Mesenchymal stem cell (in vitro differentiated cells and primary cell): ENCODE measurements at regions not wholly inside any gene's neighbourhood (a gene's known extent, or its start where the extent isn't known, plus 50 kb on each side); places are given as distances from the start of the nearest gene placed in this dataset.

Experiments used
- DNase-seq: peaks from one replicate; pipeline ENCODE4 v3.0.0-alpha.2; 2013
- H2AFZ ChIP-seq: one replicate; pipeline ENCODE4 v1.6.1; 2013; ENCODE audit warnings: low read depth, mild to moderate bottlenecking, control low read depth, inconsistent platforms, low read length, moderate library complexity
- H2AK5ac ChIP-seq: 2 replicates; pipeline ENCODE4 v1.6.1; 2013; ENCODE audit warnings: low read length, moderate library complexity, mild to moderate bottlenecking, inconsistent platforms; ENCODE audit not compliant: severe bottlenecking
- H2BK120ac ChIP-seq: one replicate; pipeline ENCODE4 v1.6.1; 2013; ENCODE audit warnings: low read depth, mild to moderate bottlenecking, inconsistent platforms, low read length, moderate library complexity
- H2BK12ac ChIP-seq, 2 experiments: one replicate each; pipeline ENCODE4 v1.6.1; 2013; ENCODE audit warnings: inconsistent platforms in 2 of 2, low read length in 2 of 2, mild to moderate bottlenecking in 2 of 2, moderate library complexity in 2 of 2, control low read depth in 1 of 2
- H2BK15ac ChIP-seq: one replicate; pipeline ENCODE4 v1.6.1; 2013; ENCODE audit warnings: mild to moderate bottlenecking, low read depth, inconsistent platforms; ENCODE audit not compliant: poor library complexity, severe bottlenecking
- H2BK5ac ChIP-seq: 2 replicates; pipeline ENCODE4 v1.6.1; 2013; ENCODE audit warnings: low read depth, mild to moderate bottlenecking, low read length, control low read depth, inconsistent platforms; ENCODE audit not compliant: poor library complexity, severe bottlenecking
- H3K14ac ChIP-seq, 2 experiments: one replicate each; pipeline ENCODE4 v1.6.1; 2013; ENCODE audit warnings: inconsistent platforms in 2 of 2, low read length in 2 of 2, control low read depth in 1 of 2, mild to moderate bottlenecking in 1 of 2, moderate library complexity in 1 of 2
- H3K18ac ChIP-seq, 2 experiments: one replicate each; pipeline ENCODE4 v1.6.1; 2013; ENCODE audit warnings: inconsistent platforms in 2 of 2, low read length in 2 of 2, control low read depth in 1 of 2, low read depth in 1 of 2, mild to moderate bottlenecking in 1 of 2
- H3K23ac ChIP-seq, 2 experiments: one replicate each; pipeline ENCODE4 v1.6.1; 2013; ENCODE audit warnings: inconsistent platforms in 2 of 2, low read length in 2 of 2, mild to moderate bottlenecking in 2 of 2, moderate library complexity in 2 of 2, control low read depth in 1 of 2
- H3K27ac ChIP-seq: 2 replicates; pipeline ENCODE4 v1.5.1; 2013; ENCODE audit warnings: mild to moderate bottlenecking, moderate library complexity, low read length, control low read depth, inconsistent platforms; ENCODE audit not compliant: poor library complexity, severe bottlenecking
- H3K27me3 ChIP-seq, 2 experiments: 2 replicates each; pipeline versions ENCODE4 v1.6.1 to v1.7.0; 2013; ENCODE audit warnings: low read length in 2 of 2, mild to moderate bottlenecking in 2 of 2, moderate library complexity in 2 of 2, control low read depth in 1 of 2, inconsistent platforms in 1 of 2; ENCODE audit not compliant: control insufficient read depth in 1 of 2, insufficient read depth in 1 of 2
- H3K36me3 ChIP-seq, 2 experiments: 2 replicates each; pipeline versions ENCODE4 v1.6.1 to v1.7.0; 2013; ENCODE audit warnings: low read length in 2 of 2, control low read depth in 1 of 2, inconsistent platforms in 1 of 2, low read depth in 1 of 2, mild to moderate bottlenecking in 1 of 2; ENCODE audit not compliant: insufficient read depth in 2 of 2, control insufficient read depth in 1 of 2
- H3K4ac ChIP-seq, 2 experiments: one replicate each; pipeline ENCODE4 v1.6.1; 2013; ENCODE audit warnings: inconsistent platforms in 2 of 2, low read length in 2 of 2, mild to moderate bottlenecking in 2 of 2, moderate library complexity in 2 of 2, control low read depth in 1 of 2, low read depth in 1 of 2
- H3K4me1 ChIP-seq: 2 replicates; pipeline ENCODE4 v1.6.1; 2013; ENCODE audit warnings: low read depth, low read length, control low read depth; ENCODE audit not compliant: control insufficient read depth, insufficient read depth
- H3K4me2 ChIP-seq: 2 replicates; pipeline ENCODE4 v1.6.1; 2013; ENCODE audit warnings: low read length, mild to moderate bottlenecking, inconsistent platforms; ENCODE audit not compliant: poor library complexity, severe bottlenecking
- H3K4me3 ChIP-seq, 2 experiments: 2 replicates each; pipeline versions ENCODE4 v1.5.1 to v1.7.0; 2013; ENCODE audit warnings: low read length in 2 of 2, mild to moderate bottlenecking in 2 of 2, control low read depth in 1 of 2, low read depth in 1 of 2; ENCODE audit not compliant: insufficient read depth in 1 of 2
- H3K79me1 ChIP-seq: replicated peaks from 2 replicates; pipeline ENCODE4 v1.6.1; 2013; ENCODE audit warnings: mild to moderate bottlenecking, control low read depth, low read length, inconsistent platforms; ENCODE audit not compliant: poor library complexity, severe bottlenecking
- H3K9ac ChIP-seq: 2 replicates; pipeline ENCODE4 v1.7.0; 2013; ENCODE audit warnings: mild to moderate bottlenecking, low read length, moderate library complexity
- H3K9me3 ChIP-seq: 2 replicates; pipeline ENCODE4 v1.7.0; 2013; ENCODE audit warnings: mild to moderate bottlenecking, low read length; ENCODE audit not compliant: control insufficient read depth
- H4K8ac ChIP-seq: one replicate; pipeline ENCODE4 v1.6.1; 2013; ENCODE audit warnings: inconsistent platforms, mild to moderate bottlenecking, low read length, moderate library complexity
- H4K91ac ChIP-seq: one replicate; pipeline ENCODE4 v1.6.1; 2013; ENCODE audit warnings: mild to moderate bottlenecking, low read length, inconsistent platforms
- WGBS: methylation state at CpG from one replicate; pipeline ENCODE4 v1.1.7; 2013; ENCODE audit warnings: mixed read lengths; 5-methylcytosine and 5-hydroxymethylcytosine counted together

DNA sequence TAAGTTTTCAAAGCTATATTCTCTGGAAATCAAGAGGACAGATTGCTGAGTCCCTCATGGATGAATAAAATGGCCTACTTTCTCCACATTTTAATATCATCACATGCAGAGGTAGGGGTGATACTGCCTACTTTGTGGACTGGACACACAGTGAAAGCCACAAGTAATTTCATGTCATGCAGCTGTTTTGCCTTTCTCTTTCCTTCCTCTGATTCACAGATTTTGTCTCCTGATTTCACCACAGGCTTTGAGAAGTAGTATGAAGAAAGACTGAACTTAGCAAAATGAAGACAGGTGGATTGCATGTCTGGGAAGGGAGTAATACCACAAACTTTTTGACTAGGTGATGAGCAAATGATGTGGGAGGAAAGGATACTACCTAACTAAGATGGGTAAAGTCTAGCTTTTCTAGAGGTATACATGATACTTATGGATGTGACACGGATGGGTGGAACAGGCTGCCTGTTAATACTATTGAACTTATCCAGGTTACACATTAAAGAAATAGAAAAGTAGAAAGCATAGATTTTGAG, 478.4 kb upstream of the GOT2 start:
- no peak overlapping the region for H2BK5ac ChIP-seq
- H2BK15ac ChIP-seq = no peak overlapping the region
- no peak overlapping the region for H3K18ac ChIP-seq
- no peak overlapping the region for H3K4ac ChIP-seq
- H2AK5ac ChIP-seq = peak overlapping the region; percentile 61
- no peak overlapping the region for H4K91ac ChIP-seq
- no peak overlapping the region for H2BK12ac ChIP-seq
- no peaks in the 10 kb centered on the region for H3K79me1 ChIP-seq
- peaks cover 4% of the 10 kb centered on the region for H3K4me1 ChIP-seq
- H2BK120ac ChIP-seq = no peak overlapping the region
- no peak overlapping the region for H3K27ac ChIP-seq
- no peak overlapping the region for H2AFZ ChIP-seq
- no CpG with 5 or more reads among the region's 1 CpG for WGBS
- no peak overlapping the region for H3K9ac ChIP-seq
- H4K8ac ChIP-seq = no peak overlapping the region
- no peak overlapping the region for H3K4me3 ChIP-seq
- H3K27me3 ChIP-seq = no peaks in the 10 kb centered on the region
- no peak overlapping the region for H3K4me2 ChIP-seq
- H3K36me3 ChIP-seq = no peaks in the 10 kb centered on the region
- H3K23ac ChIP-seq = no peak overlapping the region
- DNase-seq = no peak
- no peaks in the 10 kb centered on the region for H3K9me3 ChIP-seq
- no peak overlapping the region for H3K14ac ChIP-seq

DNA sequence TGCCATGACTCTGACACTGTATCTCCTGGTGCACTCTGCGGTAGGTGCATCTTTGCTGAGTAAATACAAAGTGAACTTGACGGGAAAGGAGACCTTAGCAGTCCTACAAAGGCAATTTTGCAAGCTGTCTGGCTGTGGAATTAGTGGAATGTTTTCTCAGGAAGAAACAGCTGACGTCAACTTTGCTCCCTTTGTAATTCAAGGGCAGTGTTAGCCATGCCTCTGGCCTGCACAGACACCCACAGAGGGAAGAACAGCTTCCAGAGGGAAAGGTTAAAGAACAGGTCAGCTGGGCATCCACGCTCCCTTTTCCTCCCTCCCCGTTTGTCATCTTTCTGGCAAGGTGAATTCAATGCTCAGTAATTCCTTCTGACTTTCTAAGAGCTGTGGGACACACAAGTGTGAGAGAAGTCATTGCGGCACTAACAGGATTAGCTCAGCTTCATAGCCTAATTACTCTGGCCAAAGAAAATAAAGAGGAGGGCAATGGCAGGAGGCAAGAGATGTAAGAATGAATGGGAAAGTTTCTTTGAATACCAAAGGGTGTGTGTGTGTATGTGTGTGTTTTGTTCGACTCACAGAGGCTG, 476.9 kb upstream of the GOT2 start:
- Histone ChIP-seq H3K18ac (no peak overlapping the region), H3K4ac (no peak overlapping the region), H4K8ac (no peak overlapping the region), H2AFZ (no peak overlapping the region), H3K9me3 (no peaks in the 10 kb centered on the region), H3K4me1 (peaks cover 4% of the 10 kb centered on the region), H3K23ac (no peak overlapping the region), H3K4me2 (peak overlapping the region; percentile 56), H3K14ac (peak overlapping the region in 1 of 2 experiments; percentile 56), H3K36me3 (no peaks in the 10 kb centered on the region), H2BK12ac (no peak overlapping the region), H4K91ac (no peak overlapping the region), H3K9ac (no peak overlapping the region), H3K4me3 (no peak overlapping the region), H2BK5ac (no peak overlapping the region), H2AK5ac (no peak overlapping the region), H3K27ac (peak overlapping the region; percentile 98), H3K79me1 (no peaks in the 10 kb centered on the region), H3K27me3 (no peaks in the 10 kb centered on the region), H2BK15ac (no peak overlapping the region), H2BK120ac (no peak overlapping the region)
- 27% methylated on average over 7 of the region's 7 CpGs for WGBS
- peak; percentile 62 for DNase-seq

DNA sequence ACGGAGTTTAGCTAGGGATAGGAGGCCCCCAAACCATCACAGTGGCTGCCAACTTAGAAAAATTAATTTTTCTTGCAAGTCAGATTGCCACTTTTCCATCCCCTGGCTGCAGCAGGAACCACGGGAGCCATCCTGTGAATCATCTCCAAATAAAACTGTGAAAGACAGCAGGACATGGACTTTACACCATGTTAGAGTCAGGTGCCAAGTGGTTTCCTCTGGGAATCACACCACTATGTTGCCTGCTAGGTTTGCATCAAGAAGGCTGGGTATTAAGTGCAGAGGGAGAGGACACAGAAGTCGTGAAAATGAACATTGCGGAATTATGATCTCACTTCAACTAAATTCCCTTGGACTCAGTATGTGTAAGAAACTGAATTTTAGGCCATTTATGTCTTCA, 471.3 kb upstream of the GOT2 start:
- Histone ChIP-seq H3K36me3 (no peaks in the 10 kb centered on the region), H3K27me3 (no peaks in the 10 kb centered on the region), H3K4me2 (no peak overlapping the region), H3K4me1 (peaks cover 4% of the 10 kb centered on the region), H2AK5ac (no peak overlapping the region), H3K14ac (no peak overlapping the region), H3K4me3 (no peak overlapping the region), H2BK120ac (no peak overlapping the region), H2BK15ac (no peak overlapping the region), H4K8ac (no peak overlapping the region), H3K18ac (no peak overlapping the region), H3K9me3 (no peaks in the 10 kb centered on the region), H3K4ac (no peak overlapping the region), H2BK12ac (no peak overlapping the region), H3K79me1 (no peaks in the 10 kb centered on the region), H3K27ac (no peak overlapping the region), H4K91ac (no peak overlapping the region), H3K9ac (no peak overlapping the region), H2AFZ (no peak overlapping the region), H3K23ac (no peak overlapping the region), H2BK5ac (no peak overlapping the region)
- DNase-seq = no peak
- 69% methylated on average over 2 of the region's 4 CpGs for whole genome bisulfite sequencing

DNA sequence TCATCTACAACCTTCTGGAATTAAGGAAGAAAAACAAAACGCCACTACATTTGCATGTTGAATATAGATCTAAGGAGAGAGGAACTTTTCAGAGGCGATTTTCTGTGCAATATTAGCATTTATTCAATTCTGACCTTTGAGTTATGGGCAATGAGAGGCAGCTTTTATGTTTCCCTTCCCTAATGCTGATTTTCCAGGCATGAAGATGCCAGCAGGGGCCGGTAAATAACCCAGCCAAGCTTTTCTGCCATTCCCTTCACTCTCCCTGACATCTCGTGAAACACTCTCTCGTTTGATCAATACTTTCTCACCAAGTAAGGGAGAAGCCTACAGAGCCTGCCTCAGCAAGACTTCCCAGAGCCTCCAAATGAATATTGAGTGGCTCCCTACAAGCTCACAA, 470.5 kb upstream of the GOT2 start:
- no peaks in the 10 kb centered on the region for H3K9me3 ChIP-seq
- no peak overlapping the region for H3K14ac ChIP-seq
- no peak overlapping the region for H2BK5ac ChIP-seq
- H3K18ac ChIP-seq = no peak overlapping the region
- H3K36me3 ChIP-seq = no peaks in the 10 kb centered on the region
- H3K4ac ChIP-seq = no peak overlapping the region
- no peak overlapping the region for H4K91ac ChIP-seq
- H3K79me1 ChIP-seq = no peaks in the 10 kb centered on the region
- DNase-seq = no peak
- H3K9ac ChIP-seq = no peak overlapping the region
- no peak overlapping the region for H2BK120ac ChIP-seq
- no peaks in the 10 kb centered on the region for H3K27me3 ChIP-seq
- no peak overlapping the region for H3K27ac ChIP-seq
- no peak overlapping the region for H2BK15ac ChIP-seq
- no peak overlapping the region for H2AK5ac ChIP-seq
- H2BK12ac ChIP-seq = no peak overlapping the region
- 63% methylated on average over 4 of the region's 5 CpGs for WGBS
- H3K4me3 ChIP-seq = no peak overlapping the region
- no peak overlapping the region for H4K8ac ChIP-seq
- H3K4me2 ChIP-seq = no peak overlapping the region
- peaks cover 2% of the 10 kb centered on the region for H3K4me1 ChIP-seq
- no peak overlapping the region for H2AFZ ChIP-seq
- H3K23ac ChIP-seq = no peak overlapping the region
